ENCODE measurements at regions not wholly inside any gene's neighbourhood (a gene's known extent, or its start where the extent isn't known, plus 50 kb on each side); places are given as distances from the start of the nearest gene placed in this dataset.

DNA sequence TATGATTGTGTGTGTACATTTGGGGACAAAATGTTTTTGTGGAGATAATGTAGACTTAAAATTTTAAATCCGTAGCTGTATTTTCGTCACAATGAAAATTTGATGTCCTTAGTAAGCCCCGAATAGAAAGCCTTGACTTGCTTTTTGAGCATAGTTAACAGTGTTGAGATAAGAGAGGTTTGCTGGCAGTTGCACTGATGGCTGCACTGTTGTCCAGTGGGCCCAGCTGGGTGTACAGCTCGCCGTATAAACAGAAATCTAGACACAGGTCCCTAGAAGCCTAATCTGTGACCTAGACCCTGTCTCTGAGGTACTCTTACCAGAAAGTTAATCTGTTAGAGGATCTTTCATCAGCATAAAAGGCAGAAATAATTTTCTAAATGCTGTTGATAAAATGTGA lies 271.3 kb upstream of the DMRT1 start:
- DNase-seq (ENCODE audit: low spot score in 2 of 2) = no peak
- intact Hi-C loops (cut with DNase I; ENCODE audit: low total_unique reads) = no loop called here
- 74 to 82% methylated on average over 5 of the region's 5 CpGs for WGBS, 2 donors
- H3K4me3 ChIP-seq (ENCODE audit: low read depth, poor library complexity, severe bottlenecking) = no peak overlapping the region
- TF ChIP-seq, protein P1, sequence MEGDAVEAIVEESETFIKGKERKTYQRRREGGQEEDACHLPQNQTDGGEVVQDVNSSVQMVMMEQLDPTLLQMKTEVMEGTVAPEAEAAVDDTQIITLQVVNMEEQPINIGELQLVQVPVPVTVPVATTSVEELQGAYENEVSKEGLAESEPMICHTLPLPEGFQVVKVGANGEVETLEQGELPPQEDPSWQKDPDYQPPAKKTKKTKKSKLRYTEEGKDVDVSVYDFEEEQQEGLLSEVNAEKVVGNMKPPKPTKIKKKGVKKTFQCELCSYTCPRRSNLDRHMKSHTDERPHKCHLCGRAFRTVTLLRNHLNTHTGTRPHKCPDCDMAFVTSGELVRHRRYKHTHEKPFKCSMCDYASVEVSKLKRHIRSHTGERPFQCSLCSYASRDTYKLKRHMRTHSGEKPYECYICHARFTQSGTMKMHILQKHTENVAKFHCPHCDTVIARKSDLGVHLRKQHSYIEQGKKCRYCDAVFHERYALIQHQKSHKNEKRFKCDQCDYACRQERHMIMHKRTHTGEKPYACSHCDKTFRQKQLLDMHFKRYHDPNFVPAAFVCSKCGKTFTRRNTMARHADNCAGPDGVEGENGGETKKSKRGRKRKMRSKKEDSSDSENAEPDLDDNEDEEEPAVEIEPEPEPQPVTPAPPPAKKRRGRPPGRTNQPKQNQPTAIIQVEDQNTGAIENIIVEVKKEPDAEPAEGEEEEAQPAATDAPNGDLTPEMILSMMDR (IDR thresholded peaks at IDR 0.05) = no peak
- TF ChIP-seq POLR2A (IDR thresholded peaks at IDR 0.05) = no peak

DNA sequence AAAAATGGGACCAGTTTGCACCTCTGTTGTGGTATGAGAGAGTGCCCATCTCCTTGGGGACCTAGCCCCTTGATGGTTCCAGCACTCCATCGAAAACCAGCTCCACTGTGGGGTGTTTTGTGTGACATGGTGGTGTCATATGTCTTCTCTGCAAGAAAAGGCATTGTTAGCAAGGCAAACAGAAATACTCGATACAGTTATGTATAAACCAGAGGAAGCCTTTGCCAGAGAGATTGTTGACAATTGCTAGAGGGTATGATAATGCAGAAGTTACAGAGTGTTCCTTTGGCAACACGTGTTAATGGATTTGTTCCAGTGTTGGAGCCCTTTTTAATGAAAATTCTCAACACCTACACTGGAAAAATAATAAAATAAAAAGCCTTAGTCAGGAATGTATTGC lies 270.4 kb upstream of the DMRT1 start:
- intact Hi-C loops (cut with DNase I; ENCODE audit: low total_unique reads) = no loop called here
- no peak for DNase-seq (ENCODE audit: low spot score in 2 of 2)
- WGBS, 2 donors = 24 to 32% methylated on average over 3 of the region's 3 CpGs
- TF ChIP-seq POLR2A (IDR thresholded peaks at IDR 0.05) = no peak
- TF ChIP-seq, protein P1 (IDR thresholded peaks at IDR 0.05) = no peak
- no peak overlapping the region for H3K4me3 ChIP-seq (ENCODE audit: low read depth, poor library complexity, severe bottlenecking)

DNA sequence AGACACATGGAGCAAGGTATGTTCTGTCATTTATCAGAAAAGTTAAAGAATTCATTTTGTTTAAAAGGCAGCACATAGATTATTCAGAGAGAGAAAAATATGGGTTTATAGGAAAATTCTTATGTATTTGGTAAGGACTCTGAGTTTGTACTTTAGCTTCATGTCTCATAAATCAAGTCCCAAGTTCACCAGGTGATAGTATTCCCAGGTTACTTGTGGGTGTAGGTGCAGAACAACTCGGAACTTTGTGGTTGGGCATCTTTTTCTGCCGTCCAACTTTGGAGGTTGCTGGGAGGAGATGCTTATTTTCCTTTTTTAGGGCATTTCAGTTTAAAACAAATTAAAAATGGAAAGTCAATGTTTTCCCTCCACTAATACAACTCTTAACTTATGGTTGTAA lies 269.8 kb upstream of the DMRT1 start:
- no peak for DNase-seq (ENCODE audit: low spot score in 2 of 2)
- H3K4me3 ChIP-seq (ENCODE audit: low read depth, poor library complexity, severe bottlenecking) = no peak overlapping the region
- TF ChIP-seq, protein P1 (IDR thresholded peaks at IDR 0.05) = no peak
- no peak for TF ChIP-seq POLR2A (IDR thresholded peaks at IDR 0.05)
- 62 to 77% methylated on average over 2 of the region's 2 CpGs for WGBS, 2 donors
- intact Hi-C loops (cut with DNase I; ENCODE audit: low total_unique reads) = no loop called here

DNA sequence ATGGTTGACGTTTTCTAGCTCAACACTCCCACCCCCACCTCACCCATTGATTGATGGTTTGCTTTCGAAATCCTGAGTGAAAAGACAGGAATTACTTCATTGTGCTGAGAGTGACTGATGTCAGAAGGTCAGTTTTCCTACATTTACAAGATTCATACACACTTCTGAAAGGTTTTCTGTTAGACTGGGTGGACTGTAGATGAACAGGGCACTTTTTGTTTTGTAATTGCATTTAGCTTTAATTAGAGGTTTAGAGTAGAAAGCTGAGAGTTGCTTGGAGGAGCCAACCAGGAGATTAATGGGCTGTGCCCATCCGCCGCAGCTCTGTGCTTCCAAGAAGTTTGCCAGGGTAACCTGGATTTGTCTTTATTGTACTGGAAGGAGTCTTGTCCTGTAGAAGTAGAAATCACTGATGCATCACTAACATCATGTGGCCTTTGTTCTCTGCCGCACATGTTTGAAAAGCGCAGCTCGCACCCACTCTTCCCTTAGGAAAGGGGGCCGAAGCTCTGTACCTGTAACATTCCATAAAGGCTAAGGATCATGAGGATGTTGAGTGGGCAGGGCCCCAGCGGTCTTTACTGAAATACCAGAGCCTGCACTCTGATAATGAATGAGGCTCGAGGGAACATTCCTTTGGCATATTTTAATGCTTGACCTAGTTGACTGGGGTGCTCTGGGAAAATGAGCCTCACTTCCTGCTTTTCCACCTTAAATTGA lies 267.6 kb upstream of the DMRT1 start:
- H3K4me3 ChIP-seq (ENCODE audit: low read depth, poor library complexity, severe bottlenecking) = no peak overlapping the region
- 58 to 70% methylated on average over 10 of the region's 10 CpGs for WGBS, 2 donors
- no peak for DNase-seq (ENCODE audit: low spot score in 2 of 2)
- TF ChIP-seq POLR2A (IDR thresholded peaks at IDR 0.05) = no peak
- TF ChIP-seq, protein P1 (IDR thresholded peaks at IDR 0.05) = no peak
- intact Hi-C loops (cut with DNase I; ENCODE audit: low total_unique reads) = no loop called here

DNA sequence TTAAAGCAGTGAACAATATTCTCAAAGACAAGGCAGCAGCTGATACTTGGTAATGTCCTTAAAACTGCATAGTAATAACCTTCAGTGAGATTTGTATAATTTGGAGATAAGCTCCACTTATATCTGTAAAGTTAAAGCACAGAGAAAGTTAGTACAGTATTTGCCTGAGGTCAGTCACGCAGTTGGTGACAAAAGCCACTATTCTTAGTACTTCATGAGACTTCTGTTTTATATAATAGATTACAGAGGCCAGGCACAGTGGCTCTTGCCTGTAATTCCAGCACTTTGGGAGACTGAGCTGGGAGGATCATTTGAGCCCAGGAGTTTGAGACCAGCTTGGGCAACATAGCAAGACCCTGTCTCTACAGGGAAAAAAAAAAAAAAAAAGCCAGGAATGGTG lies 266.4 kb upstream of the DMRT1 start:
- 82 to 89% methylated on average over 1 of the region's 1 CpG for WGBS, 2 donors
- intact Hi-C loops (cut with DNase I; ENCODE audit: low total_unique reads) = no loop called here
- DNase-seq (ENCODE audit: low spot score in 2 of 2) = no peak
- TF ChIP-seq, protein P1 (IDR thresholded peaks at IDR 0.05) = no peak
- no peak for TF ChIP-seq POLR2A (IDR thresholded peaks at IDR 0.05)
- no peak overlapping the region for H3K4me3 ChIP-seq (ENCODE audit: low read depth, poor library complexity, severe bottlenecking)

Data from lower leg skin (tissue), 4 donors.